ENCODE measurements at regions not wholly inside any gene's neighbourhood (a gene's known extent, or its start where the extent isn't known, plus 50 kb on each side); places are given as distances from the start of the nearest gene placed in this dataset.

DNA sequence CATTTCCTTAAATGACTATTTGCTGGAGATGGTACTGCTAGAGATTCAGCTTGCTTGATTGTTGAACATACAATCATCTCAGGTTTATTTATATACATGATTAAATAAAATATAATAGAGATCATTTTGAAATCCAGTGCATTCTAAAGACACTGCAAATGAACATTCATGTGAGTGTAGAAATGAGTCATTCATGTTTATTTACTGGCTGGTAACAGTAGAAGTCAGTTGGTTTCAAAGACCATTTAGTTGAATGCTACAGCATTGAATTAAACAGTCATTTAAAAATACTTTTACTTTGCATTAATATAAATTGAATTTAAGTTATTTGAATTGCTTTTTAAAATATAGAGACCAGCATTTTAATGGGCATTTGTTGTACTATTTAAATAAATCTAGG is 551.9 kb upstream of the GOLIM4 start:
- TF ChIP-seq, protein P1, sequence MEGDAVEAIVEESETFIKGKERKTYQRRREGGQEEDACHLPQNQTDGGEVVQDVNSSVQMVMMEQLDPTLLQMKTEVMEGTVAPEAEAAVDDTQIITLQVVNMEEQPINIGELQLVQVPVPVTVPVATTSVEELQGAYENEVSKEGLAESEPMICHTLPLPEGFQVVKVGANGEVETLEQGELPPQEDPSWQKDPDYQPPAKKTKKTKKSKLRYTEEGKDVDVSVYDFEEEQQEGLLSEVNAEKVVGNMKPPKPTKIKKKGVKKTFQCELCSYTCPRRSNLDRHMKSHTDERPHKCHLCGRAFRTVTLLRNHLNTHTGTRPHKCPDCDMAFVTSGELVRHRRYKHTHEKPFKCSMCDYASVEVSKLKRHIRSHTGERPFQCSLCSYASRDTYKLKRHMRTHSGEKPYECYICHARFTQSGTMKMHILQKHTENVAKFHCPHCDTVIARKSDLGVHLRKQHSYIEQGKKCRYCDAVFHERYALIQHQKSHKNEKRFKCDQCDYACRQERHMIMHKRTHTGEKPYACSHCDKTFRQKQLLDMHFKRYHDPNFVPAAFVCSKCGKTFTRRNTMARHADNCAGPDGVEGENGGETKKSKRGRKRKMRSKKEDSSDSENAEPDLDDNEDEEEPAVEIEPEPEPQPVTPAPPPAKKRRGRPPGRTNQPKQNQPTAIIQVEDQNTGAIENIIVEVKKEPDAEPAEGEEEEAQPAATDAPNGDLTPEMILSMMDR (IDR thresholded peaks at IDR 0.05), result no peak
- no peak for TF ChIP-seq POLR2A (IDR thresholded peaks at IDR 0.05)
- Histone ChIP-seq H3K4me3 (no peak overlapping the region), H3K4me1 (no peaks in the 10 kb centered on the region), H3K27me3 (no peaks in the 10 kb centered on the region), H3K27ac (no peak overlapping the region), H3K36me3 (ENCODE audit: low read depth, missing control alignments) (no peaks in the 10 kb centered on the region), H3K9me3 (no peaks in the 10 kb centered on the region)
- intact Hi-C loops (cut with DNase I; ENCODE audit: low total_unique reads), result no loop called here
- no peak for DNase-seq

DNA sequence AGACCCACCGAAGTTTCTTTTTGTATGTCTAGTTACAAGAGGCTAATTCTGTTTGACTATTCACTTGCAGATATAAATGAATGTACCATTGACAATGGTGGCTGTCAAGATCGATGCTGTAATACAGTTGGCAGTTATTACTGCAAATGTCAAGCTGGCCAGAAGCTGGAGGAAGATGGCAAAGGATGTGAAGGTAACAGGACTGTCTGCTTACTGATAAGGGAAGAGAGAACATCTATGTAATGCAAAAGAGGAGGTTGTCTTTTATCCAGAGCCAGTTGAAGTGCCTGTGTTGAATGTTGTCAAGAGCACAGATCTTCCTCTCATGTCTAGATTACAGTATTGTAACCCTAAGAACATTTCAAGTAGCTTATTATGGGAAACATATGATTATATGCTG is 549.5 kb upstream of the GOLIM4 start:
- Histone ChIP-seq H3K36me3 (ENCODE audit: low read depth, missing control alignments) (no peaks in the 10 kb centered on the region), H3K4me3 (no peak overlapping the region), H3K27ac (no peak overlapping the region), H3K9me3 (no peaks in the 10 kb centered on the region), H3K27me3 (no peaks in the 10 kb centered on the region), H3K4me1 (no peaks in the 10 kb centered on the region)
- 90 to 93% methylated on average over 2 of the region's 2 CpGs for WGBS, 2 donors
- TF ChIP-seq, protein P1 (IDR thresholded peaks at IDR 0.05), result no peak
- TF ChIP-seq POLR2A (IDR thresholded peaks at IDR 0.05), result no peak
- DNase-seq, result no peak
- intact Hi-C loops (cut with DNase I; ENCODE audit: low total_unique reads), result no loop called here

DNA sequence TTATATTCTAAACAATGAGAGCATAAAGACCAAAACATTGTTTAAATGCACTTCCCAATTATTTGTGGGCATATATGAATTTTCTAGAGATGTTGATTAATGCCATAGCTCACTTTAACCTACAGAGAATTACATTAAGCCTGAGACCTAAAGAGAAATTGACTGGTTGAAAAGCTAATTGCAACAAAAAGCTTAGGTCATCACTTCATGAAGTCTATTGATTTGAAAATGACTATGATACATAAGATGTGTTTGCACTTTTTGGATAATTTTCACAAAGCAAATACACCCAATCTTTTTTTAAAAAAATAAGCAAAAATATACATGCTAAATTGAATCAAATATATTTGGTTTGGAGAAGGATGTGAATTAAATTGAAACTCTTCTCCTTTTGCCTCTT is 532.8 kb upstream of the GOLIM4 start:
- Histone ChIP-seq H3K9me3 (no peaks in the 10 kb centered on the region), H3K4me1 (no peaks in the 10 kb centered on the region), H3K27ac (no peak overlapping the region), H3K27me3 (no peaks in the 10 kb centered on the region), H3K36me3 (ENCODE audit: low read depth, missing control alignments) (no peaks in the 10 kb centered on the region), H3K4me3 (no peak overlapping the region)
- TF ChIP-seq POLR2A (IDR thresholded peaks at IDR 0.05), result no peak
- TF ChIP-seq, protein P1 (IDR thresholded peaks at IDR 0.05), result no peak
- DNase-seq, result no peak
- intact Hi-C loops (cut with DNase I; ENCODE audit: low total_unique reads), result no loop called here

DNA sequence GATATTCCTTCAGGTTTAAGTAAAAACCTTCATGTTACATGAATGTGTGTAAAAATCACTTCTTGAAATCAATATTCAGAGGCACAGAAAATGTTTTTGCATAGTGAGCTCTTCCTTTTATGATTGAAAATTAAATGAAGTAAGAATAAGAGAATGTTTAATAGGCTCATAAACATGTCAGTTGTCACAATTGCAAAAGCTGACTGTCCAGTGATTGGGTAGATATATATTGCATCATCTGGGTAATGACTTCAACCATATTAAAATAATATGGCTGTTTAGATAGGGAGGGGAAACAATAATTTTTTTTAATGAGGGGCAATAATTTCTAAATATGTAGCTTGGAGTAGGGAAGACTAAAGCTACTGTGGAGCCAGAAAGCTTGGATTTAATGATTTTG is 529.8 kb upstream of the GOLIM4 start:
- no peaks in the 10 kb centered on the region for H3K36me3 ChIP-seq (ENCODE audit: low read depth, missing control alignments)
- DNase-seq, result no peak
- intact Hi-C loops (cut with DNase I; ENCODE audit: low total_unique reads), result no loop called here
- H3K4me3 ChIP-seq, result no peak overlapping the region
- no peaks in the 10 kb centered on the region for H3K27me3 ChIP-seq
- no peaks in the 10 kb centered on the region for H3K4me1 ChIP-seq
- no peak overlapping the region for H3K27ac ChIP-seq
- TF ChIP-seq, protein P1 (IDR thresholded peaks at IDR 0.05), result no peak
- no peak for TF ChIP-seq POLR2A (IDR thresholded peaks at IDR 0.05)
- no peaks in the 10 kb centered on the region for H3K9me3 ChIP-seq

DNA sequence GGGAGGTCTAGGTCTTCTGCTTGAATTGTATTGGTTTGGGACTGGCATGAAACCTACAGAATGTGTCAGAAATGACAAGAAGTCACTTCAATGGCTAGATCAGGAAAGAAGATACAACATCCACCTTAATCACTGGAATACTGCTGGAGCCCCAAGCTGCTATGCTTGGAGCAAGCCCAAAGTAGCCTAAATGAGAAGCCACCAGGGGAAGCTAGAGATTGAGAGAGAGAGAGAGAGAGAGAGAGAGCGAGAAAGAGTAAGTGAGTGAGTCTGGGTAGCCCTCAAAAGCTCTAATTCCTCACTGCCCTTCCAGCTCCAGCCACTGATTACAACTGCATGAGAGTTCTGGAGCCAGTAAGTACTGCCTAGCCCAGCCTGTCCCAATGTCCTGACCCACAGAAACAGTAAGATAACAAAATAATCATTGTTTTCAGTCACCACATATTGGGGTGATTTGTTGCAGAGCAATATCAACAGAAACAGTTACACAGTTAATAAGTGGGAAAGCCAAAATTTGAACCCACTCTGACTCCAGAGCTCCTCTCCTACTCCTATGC is 529.2 kb upstream of the GOLIM4 start:
- TF ChIP-seq POLR2A (IDR thresholded peaks at IDR 0.05), result no peak
- TF ChIP-seq, protein P1 (IDR thresholded peaks at IDR 0.05), result no peak
- H3K27ac ChIP-seq, result no peak overlapping the region
- no peak overlapping the region for H3K4me3 ChIP-seq
- WGBS, 2 donors, result 87 to 89% methylated on average over 1 of the region's 1 CpG
- no peak for DNase-seq
- no peaks in the 10 kb centered on the region for H3K27me3 ChIP-seq
- no peaks in the 10 kb centered on the region for H3K36me3 ChIP-seq (ENCODE audit: low read depth, missing control alignments)
- no peaks in the 10 kb centered on the region for H3K4me1 ChIP-seq
- H3K9me3 ChIP-seq, result no peaks in the 10 kb centered on the region
- intact Hi-C loops (cut with DNase I; ENCODE audit: low total_unique reads), result no loop called here

All from testis (tissue), 2 donors.